ENCODE measurements at regions not wholly inside any gene's neighbourhood (a gene's known extent, or its start where the extent isn't known, plus 50 kb on each side); places are given as distances from the start of the nearest gene placed in this dataset.

DNA sequence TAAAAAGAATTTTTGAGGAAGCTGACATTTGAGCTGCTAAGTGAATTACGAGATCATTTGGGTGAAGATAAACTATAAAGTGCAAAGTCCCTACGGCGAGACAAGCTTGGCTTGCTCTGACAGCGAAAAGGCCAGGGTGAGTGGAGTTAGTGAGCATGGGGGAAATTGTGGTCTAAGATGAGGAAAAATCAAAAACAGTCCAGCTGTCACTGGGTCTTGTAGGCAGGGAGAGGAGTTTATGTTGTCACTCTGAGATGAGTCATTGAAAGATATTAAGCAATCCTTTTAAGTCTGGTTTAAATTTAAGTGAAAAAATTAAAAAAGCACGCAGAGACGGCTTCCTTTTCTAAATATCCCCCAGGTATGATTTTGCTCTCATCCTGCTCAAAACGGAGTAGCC, 601.9 kb downstream of the MRPL39 start:
- TF ChIP-seq CTCF (IDR thresholded peaks at IDR 0.05) (no peak), POLR2A (IDR thresholded peaks at IDR 0.05) (no peak)

Data from lower leg skin (tissue), 3 donors.